Suprapubic skin (tissue), 4 donors: ENCODE measurements at regions not wholly inside any gene's neighbourhood (a gene's known extent, or its start where the extent isn't known, plus 50 kb on each side); places are given as distances from the start of the nearest gene placed in this dataset.

Experiments used
- EP300 ChIP-seq: sonication (generic); formaldehyde crosslinking; IDR thresholded peaks from one replicate; pipeline ENCODE4 v1.6.1; 2017; ENCODE audit warnings: antibody characterized with exemption
- POLR2A ChIP-seq, 2 donors: fragments of 450-650 bp; IDR thresholded peaks; one replicate each; pipeline ENCODE4 v1.6.1; 2017; ENCODE audit warnings: antibody characterized with exemption in 2 of 2, mild to moderate bottlenecking in 2 of 2, moderate library complexity in 2 of 2
- POLR2AphosphoS5 ChIP-seq, 3 donors: sonication (generic); formaldehyde crosslinking; IDR thresholded peaks; one replicate each; pipeline ENCODE4 v1.6.1; 2017; ENCODE audit warnings: antibody characterized with exemption in 3 of 3
- TF ChIP-seq, protein P1 (sequence below), 2 donors: fragments of 200-600 bp in 1 of 2; fragments of 450-650 bp in 1 of 2; sonication (generic) in 1 of 2; IDR thresholded peaks; one replicate each; pipeline ENCODE4 v1.5.1; 2016 to 2019; ENCODE audit warnings: antibody characterized with exemption in 2 of 2, mild to moderate bottlenecking in 1 of 2, moderate library complexity in 1 of 2

GRCh38 chr6:91754691-91755090 is 1167.8 kb upstream of the MAP3K7 start:
- TF ChIP-seq POLR2AphosphoS5 (IDR thresholded peaks at IDR 0.05) (no peak), POLR2A (IDR thresholded peaks at IDR 0.05) (no peak), EP300 (no peak)
- TF ChIP-seq, protein P1, sequence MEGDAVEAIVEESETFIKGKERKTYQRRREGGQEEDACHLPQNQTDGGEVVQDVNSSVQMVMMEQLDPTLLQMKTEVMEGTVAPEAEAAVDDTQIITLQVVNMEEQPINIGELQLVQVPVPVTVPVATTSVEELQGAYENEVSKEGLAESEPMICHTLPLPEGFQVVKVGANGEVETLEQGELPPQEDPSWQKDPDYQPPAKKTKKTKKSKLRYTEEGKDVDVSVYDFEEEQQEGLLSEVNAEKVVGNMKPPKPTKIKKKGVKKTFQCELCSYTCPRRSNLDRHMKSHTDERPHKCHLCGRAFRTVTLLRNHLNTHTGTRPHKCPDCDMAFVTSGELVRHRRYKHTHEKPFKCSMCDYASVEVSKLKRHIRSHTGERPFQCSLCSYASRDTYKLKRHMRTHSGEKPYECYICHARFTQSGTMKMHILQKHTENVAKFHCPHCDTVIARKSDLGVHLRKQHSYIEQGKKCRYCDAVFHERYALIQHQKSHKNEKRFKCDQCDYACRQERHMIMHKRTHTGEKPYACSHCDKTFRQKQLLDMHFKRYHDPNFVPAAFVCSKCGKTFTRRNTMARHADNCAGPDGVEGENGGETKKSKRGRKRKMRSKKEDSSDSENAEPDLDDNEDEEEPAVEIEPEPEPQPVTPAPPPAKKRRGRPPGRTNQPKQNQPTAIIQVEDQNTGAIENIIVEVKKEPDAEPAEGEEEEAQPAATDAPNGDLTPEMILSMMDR (IDR thresholded peaks at IDR 0.05), result no peak
